ENCODE measurements at regions not wholly inside any gene's neighbourhood (a gene's known extent, or its start where the extent isn't known, plus 50 kb on each side); places are given as distances from the start of the nearest gene placed in this dataset.

- H3K9me3 ChIP-seq (ENCODE audit: low read length): no peaks in the 10 kb centered on the region
- no peaks in the 10 kb centered on the region for H4K20me1 ChIP-seq (ENCODE audit: insufficient read depth)
- no peak overlapping the region for H3K27ac ChIP-seq (ENCODE audit: low read length)
- H3K4me2 ChIP-seq (ENCODE audit: low read length): no peak overlapping the region
- H3K9ac ChIP-seq (ENCODE audit: low read length): no peak overlapping the region
- no peak overlapping the region for H3K4me3 ChIP-seq (ENCODE audit: low read length)
- no peaks in the 10 kb centered on the region for H3K27me3 ChIP-seq (ENCODE audit: insufficient read depth, low read depth, low read length)
- no peak overlapping the region for H2AFZ ChIP-seq (ENCODE audit: low read depth, low read length)
- H3K36me3 ChIP-seq (ENCODE audit: insufficient read depth, low read length): no peaks in the 10 kb centered on the region
- H3F3A ChIP-seq (ENCODE audit: insufficient read depth, low read length, poor library complexity, severe bottlenecking): no peaks in the 10 kb centered on the region
- H3K79me2 ChIP-seq (replicated peaks; ENCODE audit: insufficient read depth, low read length): no peaks in the 10 kb centered on the region
- H3K9me2 ChIP-seq (ENCODE audit: insufficient read depth, low read length): no peaks in the 10 kb centered on the region
- TF ChIP-seq CTCF (IDR thresholded peaks at IDR 0.05; ENCODE audit: poor library complexity, severe bottlenecking) (no peak), EZH2 (IDR thresholded peaks at IDR 0.05; ENCODE audit: borderline replicate concordance, insufficient read depth, low read length, poor library complexity, severe bottlenecking) (no peak), TAF1 (IDR thresholded peaks at IDR 0.05; ENCODE audit: low read depth) (no peak), RAD21 (conservative IDR thresholded peaks at IDR 0.05) (no peak), POLR2AphosphoS5 (IDR thresholded peaks at IDR 0.05) (no peak), MXI1 (conservative IDR thresholded peaks at IDR 0.05; ENCODE audit: poor library complexity, severe bottlenecking) (no peak), EP300 (conservative IDR thresholded peaks at IDR 0.05; ENCODE audit: poor library complexity, severe bottlenecking) (no peak), SMC3 (conservative IDR thresholded peaks at IDR 0.05; ENCODE audit: poor library complexity) (no peak)
- TF ChIP-seq, protein P1, sequence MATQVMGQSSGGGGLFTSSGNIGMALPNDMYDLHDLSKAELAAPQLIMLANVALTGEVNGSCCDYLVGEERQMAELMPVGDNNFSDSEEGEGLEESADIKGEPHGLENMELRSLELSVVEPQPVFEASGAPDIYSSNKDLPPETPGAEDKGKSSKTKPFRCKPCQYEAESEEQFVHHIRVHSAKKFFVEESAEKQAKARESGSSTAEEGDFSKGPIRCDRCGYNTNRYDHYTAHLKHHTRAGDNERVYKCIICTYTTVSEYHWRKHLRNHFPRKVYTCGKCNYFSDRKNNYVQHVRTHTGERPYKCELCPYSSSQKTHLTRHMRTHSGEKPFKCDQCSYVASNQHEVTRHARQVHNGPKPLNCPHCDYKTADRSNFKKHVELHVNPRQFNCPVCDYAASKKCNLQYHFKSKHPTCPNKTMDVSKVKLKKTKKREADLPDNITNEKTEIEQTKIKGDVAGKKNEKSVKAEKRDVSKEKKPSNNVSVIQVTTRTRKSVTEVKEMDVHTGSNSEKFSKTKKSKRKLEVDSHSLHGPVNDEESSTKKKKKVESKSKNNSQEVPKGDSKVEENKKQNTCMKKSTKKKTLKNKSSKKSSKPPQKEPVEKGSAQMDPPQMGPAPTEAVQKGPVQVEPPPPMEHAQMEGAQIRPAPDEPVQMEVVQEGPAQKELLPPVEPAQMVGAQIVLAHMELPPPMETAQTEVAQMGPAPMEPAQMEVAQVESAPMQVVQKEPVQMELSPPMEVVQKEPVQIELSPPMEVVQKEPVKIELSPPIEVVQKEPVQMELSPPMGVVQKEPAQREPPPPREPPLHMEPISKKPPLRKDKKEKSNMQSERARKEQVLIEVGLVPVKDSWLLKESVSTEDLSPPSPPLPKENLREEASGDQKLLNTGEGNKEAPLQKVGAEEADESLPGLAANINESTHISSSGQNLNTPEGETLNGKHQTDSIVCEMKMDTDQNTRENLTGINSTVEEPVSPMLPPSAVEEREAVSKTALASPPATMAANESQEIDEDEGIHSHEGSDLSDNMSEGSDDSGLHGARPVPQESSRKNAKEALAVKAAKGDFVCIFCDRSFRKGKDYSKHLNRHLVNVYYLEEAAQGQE (IDR thresholded peaks at IDR 0.05; ENCODE audit: borderline replicate concordance): no peak
Measured at GRCh38 chr7:156435486-156436231, 204.9 kb upstream of the RNF32 start.

GRCh38 chr7:156434706-156435105 lies 205.9 kb upstream of the RNF32 start:
- Histone ChIP-seq H3K9me2 (ENCODE audit: insufficient read depth, low read length) (no peaks in the 10 kb centered on the region), H3K9ac (ENCODE audit: low read length) (no peak overlapping the region), H3K4me3 (ENCODE audit: low read length) (no peak overlapping the region), H3K9me3 (ENCODE audit: low read length) (no peaks in the 10 kb centered on the region), H3K27me3 (ENCODE audit: insufficient read depth, low read depth, low read length) (no peaks in the 10 kb centered on the region), H3K27ac (ENCODE audit: low read length) (no peak overlapping the region), H3K79me2 (replicated peaks; ENCODE audit: insufficient read depth, low read length) (no peaks in the 10 kb centered on the region), H3K4me2 (ENCODE audit: low read length) (no peak overlapping the region), H4K20me1 (ENCODE audit: insufficient read depth) (no peaks in the 10 kb centered on the region), H2AFZ (ENCODE audit: low read depth, low read length) (no peak overlapping the region), H3K36me3 (ENCODE audit: insufficient read depth, low read length) (no peaks in the 10 kb centered on the region), H3F3A (ENCODE audit: insufficient read depth, low read length, poor library complexity, severe bottlenecking) (no peaks in the 10 kb centered on the region)
- TF ChIP-seq CTCF (IDR thresholded peaks at IDR 0.05; ENCODE audit: poor library complexity, severe bottlenecking) (no peak), SMC3 (conservative IDR thresholded peaks at IDR 0.05; ENCODE audit: poor library complexity) (no peak), EP300 (conservative IDR thresholded peaks at IDR 0.05; ENCODE audit: poor library complexity, severe bottlenecking) (no peak), RAD21 (conservative IDR thresholded peaks at IDR 0.05) (no peak), POLR2AphosphoS5 (IDR thresholded peaks at IDR 0.05) (no peak), MXI1 (conservative IDR thresholded peaks at IDR 0.05; ENCODE audit: poor library complexity, severe bottlenecking) (no peak), EZH2 (IDR thresholded peaks at IDR 0.05; ENCODE audit: borderline replicate concordance, insufficient read depth, low read length, poor library complexity, severe bottlenecking) (no peak), TAF1 (IDR thresholded peaks at IDR 0.05; ENCODE audit: low read depth) (no peak)
- TF ChIP-seq, protein P1 (IDR thresholded peaks at IDR 0.05; ENCODE audit: borderline replicate concordance): no peak

Data from neural cell (in vitro differentiated cells).